ENCODE measurements at regions not wholly inside any gene's neighbourhood (a gene's known extent, or its start where the extent isn't known, plus 50 kb on each side); places are given as distances from the start of the nearest gene placed in this dataset.

- Histone ChIP-seq H3K4me1 (ENCODE audit: control insufficient read depth, extremely low read depth, insufficient read depth, low read length) (no peaks in the 10 kb centered on the region), H2AFZ (ENCODE audit: low read depth, low read length) (no peak overlapping the region), H3K9ac (replicated peaks; ENCODE audit: extremely low read depth, insufficient read depth, low read length) (no peak overlapping the region), H3K36me3 (ENCODE audit: control insufficient read depth in 2 of 2, extremely low read depth in 1 of 2, insufficient read depth in 2 of 2, low read length in 2 of 2) (no peaks in the 10 kb centered on the region), H4K20me1 (replicated peaks; ENCODE audit: control insufficient read depth, extremely low read depth, insufficient read depth, low read length) (no peaks in the 10 kb centered on the region), H3K9me3 (replicated peaks; ENCODE audit: control insufficient read depth, insufficient read depth, low read length) (peaks cover 3% of the 10 kb centered on the region), H3K27ac (ENCODE audit: insufficient read depth, low read depth, low read length) (no peak overlapping the region), H3K4me3 (replicated peaks in 1 of 3; ENCODE audit: insufficient read depth in 1 of 3, low read depth in 1 of 3, low read length in 3 of 3) (no peak overlapping the region), H3K4me2 (ENCODE audit: insufficient read depth, low read length) (no peak overlapping the region), H3K9me1 (replicated peaks; ENCODE audit: control insufficient read depth, extremely low read depth, insufficient read depth, low read length) (no peaks in the 10 kb centered on the region), H3K79me2 (ENCODE audit: control insufficient read depth, insufficient read depth, low read length) (no peaks in the 10 kb centered on the region), H3K27me3 (ENCODE audit: control insufficient read depth in 2 of 2, insufficient read depth in 2 of 2, low read length in 2 of 2) (no peaks in the 10 kb centered on the region)
- FAIRE-seq (no peak), DNase-seq (ENCODE audit: low read depth, low spot score) (no peak)
- TF ChIP-seq MAX (IDR thresholded peaks at IDR 0.05; ENCODE audit: insufficient read depth, insufficient read length) = no peak
- no peak for TF ChIP-seq MYC (IDR thresholded peaks at IDR 0.05; ENCODE audit: low read depth, low read length)
- TF ChIP-seq POLR2AphosphoS5 (IDR thresholded peaks at IDR 0.05; ENCODE audit: insufficient read depth, low read depth, low read length) = no peak
- TF ChIP-seq JUN (IDR thresholded peaks at IDR 0.05; ENCODE audit: borderline replicate concordance, insufficient read depth, insufficient read length, low read depth) = no peak
- TF ChIP-seq POLR2A (IDR thresholded peaks at IDR 0.05; ENCODE audit: low read depth, low read length) = no peak
- TF ChIP-seq GATA2 (IDR thresholded peaks at IDR 0.05; ENCODE audit: insufficient read depth, insufficient read length, low read depth, low read length) = no peak
- TF ChIP-seq CTCF (IDR thresholded peaks at IDR 0.05; ENCODE audit: extremely low read depth in 1 of 2, insufficient read depth in 1 of 2, low read depth in 1 of 2, low read length in 2 of 2) = no peak
- no peak for TF ChIP-seq EZH2 (IDR thresholded peaks at IDR 0.05; ENCODE audit: borderline replicate concordance, low read depth, low read length, severe bottlenecking)
- CTCF ChIA-PET = no interaction called here
- POLR2A ChIA-PET = no interaction called here
- intact Hi-C loops (cut with micrococcal nuclease) = no loop called here
- no TSS peak for BruUV-seq (replicated peaks)
- dilution Hi-C loops (cut with MboI; ENCODE audit: extremely low pct_ligation_motif_present, low sequenced_read_pairs) = no loop called here
Observed at GRCh38 chr1:105398909-105399308, 1649.2 kb downstream of the AMY1C start.

Measured in endothelial cell of umbilical vein (primary cell).